SU-DHL-6 (cell line): ENCODE measurements at regions not wholly inside any gene's neighbourhood (a gene's known extent, or its start where the extent isn't known, plus 50 kb on each side); places are given as distances from the start of the nearest gene placed in this dataset.
"Not testable (repeated sequence)": the region's sequence is repeated elsewhere in the genome, so short reads cannot be mapped to it uniquely, and the experiment has no call there.

ENCODE experiments used
- EZH2phosphoT487 ChIP-seq: fragments of 200-600 bp; sonication (generic), shearing (Covaris generic); conservative IDR thresholded peaks from 2 replicates; pipeline ENCODE4 v1.6.1; 2018; ENCODE audit warnings: mild to moderate bottlenecking, antibody characterized with exemption, low read length, moderate library complexity, mixed read lengths
- TF ChIP-seq, protein P1 (sequence below): fragments of 200-600 bp; sonication (generic); IDR thresholded peaks from one replicate; pipeline ENCODE4 v1.5.1; 2017; ENCODE audit warnings: antibody characterized with exemption, mild to moderate bottlenecking, low read length, moderate library complexity; ENCODE audit not compliant: insufficient read depth, poor library complexity, severe bottlenecking

- TF ChIP-seq, protein P1, sequence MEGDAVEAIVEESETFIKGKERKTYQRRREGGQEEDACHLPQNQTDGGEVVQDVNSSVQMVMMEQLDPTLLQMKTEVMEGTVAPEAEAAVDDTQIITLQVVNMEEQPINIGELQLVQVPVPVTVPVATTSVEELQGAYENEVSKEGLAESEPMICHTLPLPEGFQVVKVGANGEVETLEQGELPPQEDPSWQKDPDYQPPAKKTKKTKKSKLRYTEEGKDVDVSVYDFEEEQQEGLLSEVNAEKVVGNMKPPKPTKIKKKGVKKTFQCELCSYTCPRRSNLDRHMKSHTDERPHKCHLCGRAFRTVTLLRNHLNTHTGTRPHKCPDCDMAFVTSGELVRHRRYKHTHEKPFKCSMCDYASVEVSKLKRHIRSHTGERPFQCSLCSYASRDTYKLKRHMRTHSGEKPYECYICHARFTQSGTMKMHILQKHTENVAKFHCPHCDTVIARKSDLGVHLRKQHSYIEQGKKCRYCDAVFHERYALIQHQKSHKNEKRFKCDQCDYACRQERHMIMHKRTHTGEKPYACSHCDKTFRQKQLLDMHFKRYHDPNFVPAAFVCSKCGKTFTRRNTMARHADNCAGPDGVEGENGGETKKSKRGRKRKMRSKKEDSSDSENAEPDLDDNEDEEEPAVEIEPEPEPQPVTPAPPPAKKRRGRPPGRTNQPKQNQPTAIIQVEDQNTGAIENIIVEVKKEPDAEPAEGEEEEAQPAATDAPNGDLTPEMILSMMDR, result not testable (repeated sequence)
- TF ChIP-seq EZH2phosphoT487, result not testable (repeated sequence)
Measured at GRCh38 chr6:115121513-115121912, 778.7 kb upstream of the HS3ST5 start.
